ENCODE measurements at regions not wholly inside any gene's neighbourhood (a gene's known extent, or its start where the extent isn't known, plus 50 kb on each side); places are given as distances from the start of the nearest gene placed in this dataset.
"Not testable (repeated sequence)": the region's sequence is repeated elsewhere in the genome, so short reads cannot be mapped to it uniquely, and the experiment has no call there.

GRCh38 chr7:119090851-119091250 is 866.3 kb downstream of the ANKRD7 start:
- no peak overlapping the region for H3K23ac ChIP-seq (ENCODE audit: low read length in 2 of 2)
- H3K36me3 ChIP-seq (ENCODE audit: control insufficient read depth in 1 of 2, insufficient read depth in 2 of 2, low read depth in 1 of 2, low read length in 2 of 2), result no peaks in the 10 kb centered on the region
- no peak overlapping the region for H3K4me3 ChIP-seq (ENCODE audit: insufficient read depth in 1 of 2, low read depth in 1 of 2, low read length in 2 of 2)
- no peak overlapping the region for H3K18ac ChIP-seq (ENCODE audit: low read depth in 1 of 2, low read length in 2 of 2)
- no peak overlapping the region for H3K4me2 ChIP-seq (ENCODE audit: low read length, poor library complexity, severe bottlenecking)
- H2BK15ac ChIP-seq (ENCODE audit: low read depth, poor library complexity, severe bottlenecking), result no peak overlapping the region
- no peak overlapping the region for H3K4ac ChIP-seq (ENCODE audit: low read depth in 1 of 2, low read length in 2 of 2)
- no peak overlapping the region for H3K14ac ChIP-seq (ENCODE audit: low read length in 2 of 2)
- H4K8ac ChIP-seq (ENCODE audit: low read length), result no peak overlapping the region
- H2BK120ac ChIP-seq (ENCODE audit: low read depth, low read length), result no peak overlapping the region
- no peak overlapping the region for H4K91ac ChIP-seq (ENCODE audit: low read length)
- no peak overlapping the region for H3K27ac ChIP-seq (ENCODE audit: low read length, poor library complexity, severe bottlenecking)
- H3K9ac ChIP-seq (ENCODE audit: low read length), result no peak overlapping the region
- H3K79me1 ChIP-seq (replicated peaks; ENCODE audit: low read length, poor library complexity, severe bottlenecking), result no peaks in the 10 kb centered on the region
- peak; percentile 58 for DNase-seq
- no peak overlapping the region for H2BK12ac ChIP-seq (ENCODE audit: low read length in 2 of 2)
- no peaks in the 10 kb centered on the region for H3K9me3 ChIP-seq (ENCODE audit: control insufficient read depth, low read length)
- no peaks in the 10 kb centered on the region for H3K27me3 ChIP-seq (ENCODE audit: control insufficient read depth in 1 of 2, insufficient read depth in 1 of 2, low read length in 2 of 2)
- no peak overlapping the region for H2AFZ ChIP-seq (ENCODE audit: low read depth, low read length)
- no peak overlapping the region for H2BK5ac ChIP-seq (ENCODE audit: low read depth, low read length, poor library complexity, severe bottlenecking)
- H3K4me1 ChIP-seq (ENCODE audit: control insufficient read depth, insufficient read depth, low read depth, low read length), result no peaks in the 10 kb centered on the region
- H2AK5ac ChIP-seq (ENCODE audit: low read length, severe bottlenecking), result no peak overlapping the region

- H4K91ac ChIP-seq (ENCODE audit: low read length), result no peak overlapping the region
- no peak overlapping the region for H2BK15ac ChIP-seq (ENCODE audit: low read depth, poor library complexity, severe bottlenecking)
Observed at GRCh38 chr7:119096683-119097082, 872.2 kb downstream of the ANKRD7 start.

GRCh38 chr7:119100611-119101258 is 876.2 kb downstream of the ANKRD7 start:
- H3K18ac ChIP-seq (ENCODE audit: low read depth in 1 of 2, low read length in 2 of 2), result peak overlapping the region in 1 of 2 experiments; percentile 28
- H2AK5ac ChIP-seq (ENCODE audit: low read length, severe bottlenecking); H3K79me1 ChIP-seq (replicated peaks; ENCODE audit: low read length, poor library complexity, severe bottlenecking); H2BK5ac ChIP-seq (ENCODE audit: low read depth, low read length, poor library complexity, severe bottlenecking); H4K91ac ChIP-seq (ENCODE audit: low read length); H3K36me3 ChIP-seq (ENCODE audit: control insufficient read depth in 1 of 2, insufficient read depth in 2 of 2, low read depth in 1 of 2, low read length in 2 of 2); H2AFZ ChIP-seq (ENCODE audit: low read depth, low read length); H3K27ac ChIP-seq (ENCODE audit: low read length, poor library complexity, severe bottlenecking); H3K4me1 ChIP-seq (ENCODE audit: control insufficient read depth, insufficient read depth, low read depth, low read length); H4K8ac ChIP-seq (ENCODE audit: low read length); H3K27me3 ChIP-seq (ENCODE audit: control insufficient read depth in 1 of 2, insufficient read depth in 1 of 2, low read length in 2 of 2); H3K14ac ChIP-seq (ENCODE audit: low read length in 2 of 2); H3K9ac ChIP-seq (ENCODE audit: low read length); H3K4ac ChIP-seq (ENCODE audit: low read depth in 1 of 2, low read length in 2 of 2); H3K4me3 ChIP-seq (ENCODE audit: insufficient read depth in 1 of 2, low read depth in 1 of 2, low read length in 2 of 2); H2BK15ac ChIP-seq (ENCODE audit: low read depth, poor library complexity, severe bottlenecking); H3K23ac ChIP-seq (ENCODE audit: low read length in 2 of 2); H3K9me3 ChIP-seq (ENCODE audit: control insufficient read depth, low read length); H3K4me2 ChIP-seq (ENCODE audit: low read length, poor library complexity, severe bottlenecking); H2BK120ac ChIP-seq (ENCODE audit: low read depth, low read length): not testable (repeated sequence)
- 18% methylated on average over 3 of the region's 4 CpGs for WGBS
- peak overlapping the region in 1 of 2 experiments; percentile 37 for H2BK12ac ChIP-seq (ENCODE audit: low read length in 2 of 2)
- DNase-seq, result peak; percentile 24

More at GRCh38 chr7:119096683-119097082, 872.2 kb downstream of the ANKRD7 start:
- Histone ChIP-seq H3K79me1 (replicated peaks; ENCODE audit: low read length, poor library complexity, severe bottlenecking) (no peaks in the 10 kb centered on the region), H4K8ac (ENCODE audit: low read length) (no peak overlapping the region), H2AK5ac (ENCODE audit: low read length, severe bottlenecking) (no peak overlapping the region), H3K4me1 (ENCODE audit: control insufficient read depth, insufficient read depth, low read depth, low read length) (peaks cover 2% of the 10 kb centered on the region), H3K27me3 (ENCODE audit: control insufficient read depth in 1 of 2, insufficient read depth in 1 of 2, low read length in 2 of 2) (no peaks in the 10 kb centered on the region), H3K4me2 (ENCODE audit: low read length, poor library complexity, severe bottlenecking) (no peak overlapping the region), H3K36me3 (ENCODE audit: control insufficient read depth in 1 of 2, insufficient read depth in 2 of 2, low read depth in 1 of 2, low read length in 2 of 2) (no peaks in the 10 kb centered on the region), H2BK120ac (ENCODE audit: low read depth, low read length) (no peak overlapping the region), H3K9ac (ENCODE audit: low read length) (no peak overlapping the region), H3K27ac (ENCODE audit: low read length, poor library complexity, severe bottlenecking) (no peak overlapping the region), H3K23ac (ENCODE audit: low read length in 2 of 2) (no peak overlapping the region), H3K9me3 (ENCODE audit: control insufficient read depth, low read length) (no peaks in the 10 kb centered on the region), H2AFZ (ENCODE audit: low read depth, low read length) (no peak overlapping the region), H3K4me3 (ENCODE audit: insufficient read depth in 1 of 2, low read depth in 1 of 2, low read length in 2 of 2) (no peak overlapping the region), H2BK12ac (ENCODE audit: low read length in 2 of 2) (no peak overlapping the region), H2BK5ac (ENCODE audit: low read depth, low read length, poor library complexity, severe bottlenecking) (no peak overlapping the region), H3K14ac (ENCODE audit: low read length in 2 of 2) (no peak overlapping the region), H3K4ac (ENCODE audit: low read depth in 1 of 2, low read length in 2 of 2) (no peak overlapping the region), H3K18ac (ENCODE audit: low read depth in 1 of 2, low read length in 2 of 2) (no peak overlapping the region)
- WGBS, result 91% methylated on average over 3 of the region's 3 CpGs
- no peak for DNase-seq

- Histone ChIP-seq H2AFZ (ENCODE audit: low read depth, low read length) (no peak overlapping the region), H3K14ac (ENCODE audit: low read length in 2 of 2) (no peak overlapping the region), H3K9ac (ENCODE audit: low read length) (no peak overlapping the region), H3K9me3 (ENCODE audit: control insufficient read depth, low read length) (no peaks in the 10 kb centered on the region), H2AK5ac (ENCODE audit: low read length, severe bottlenecking) (no peak overlapping the region), H2BK120ac (ENCODE audit: low read depth, low read length) (no peak overlapping the region), H3K18ac (ENCODE audit: low read depth in 1 of 2, low read length in 2 of 2) (no peak overlapping the region), H4K8ac (ENCODE audit: low read length) (no peak overlapping the region), H3K27ac (ENCODE audit: low read length, poor library complexity, severe bottlenecking) (no peak overlapping the region), H3K23ac (ENCODE audit: low read length in 2 of 2) (no peak overlapping the region), H3K4me2 (ENCODE audit: low read length, poor library complexity, severe bottlenecking) (no peak overlapping the region), H3K4me1 (ENCODE audit: control insufficient read depth, insufficient read depth, low read depth, low read length) (peaks cover 2% of the 10 kb centered on the region), H3K79me1 (replicated peaks; ENCODE audit: low read length, poor library complexity, severe bottlenecking) (no peaks in the 10 kb centered on the region), H2BK15ac (ENCODE audit: low read depth, poor library complexity, severe bottlenecking) (no peak overlapping the region), H3K4ac (ENCODE audit: low read depth in 1 of 2, low read length in 2 of 2) (no peak overlapping the region), H3K36me3 (ENCODE audit: control insufficient read depth in 1 of 2, insufficient read depth in 2 of 2, low read depth in 1 of 2, low read length in 2 of 2) (no peaks in the 10 kb centered on the region), H2BK5ac (ENCODE audit: low read depth, low read length, poor library complexity, severe bottlenecking) (no peak overlapping the region), H2BK12ac (ENCODE audit: low read length in 2 of 2) (no peak overlapping the region), H3K4me3 (ENCODE audit: insufficient read depth in 1 of 2, low read depth in 1 of 2, low read length in 2 of 2) (no peak overlapping the region), H4K91ac (ENCODE audit: low read length) (no peak overlapping the region), H3K27me3 (ENCODE audit: control insufficient read depth in 1 of 2, insufficient read depth in 1 of 2, low read length in 2 of 2) (no peaks in the 10 kb centered on the region)
- no peak for DNase-seq
- WGBS, result 100% methylated on average over 1 of the region's 1 CpG
Observed at GRCh38 chr7:119102291-119102690, 877.8 kb downstream of the ANKRD7 start.

All from mesenchymal stem cell (in vitro differentiated cells and primary cell).